ENCODE measurements at regions not wholly inside any gene's neighbourhood (a gene's known extent, or its start where the extent isn't known, plus 50 kb on each side); places are given as distances from the start of the nearest gene placed in this dataset.

- TF ChIP-seq SOX6 (IDR thresholded peaks at IDR 0.05): no peak
- no peak for TF ChIP-seq BCL6 (CRISPR knock-in tag; IDR thresholded peaks at IDR 0.05)
- TF ChIP-seq ZNF398 (CRISPR knock-in tag; IDR thresholded peaks at IDR 0.05): no peak
- TF ChIP-seq, protein P1, sequence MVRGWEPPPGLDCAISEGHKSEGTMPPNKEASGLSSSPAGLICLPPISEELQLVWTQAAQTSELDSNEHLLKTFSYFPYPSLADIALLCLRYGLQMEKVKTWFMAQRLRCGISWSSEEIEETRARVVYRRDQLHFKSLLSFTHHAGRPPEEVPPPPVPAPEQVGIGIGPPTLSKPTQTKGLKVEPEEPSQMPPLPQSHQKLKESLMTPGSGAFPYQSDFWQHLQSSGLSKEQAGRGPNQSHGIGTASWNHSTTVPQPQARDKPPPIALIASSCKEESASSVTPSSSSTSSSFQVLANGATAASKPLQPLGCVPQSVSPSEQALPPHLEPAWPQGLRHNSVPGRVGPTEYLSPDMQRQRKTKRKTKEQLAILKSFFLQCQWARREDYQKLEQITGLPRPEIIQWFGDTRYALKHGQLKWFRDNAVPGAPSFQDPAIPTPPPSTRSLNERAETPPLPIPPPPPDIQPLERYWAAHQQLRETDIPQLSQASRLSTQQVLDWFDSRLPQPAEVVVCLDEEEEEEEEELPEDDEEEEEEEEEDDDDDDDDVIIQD (CRISPR knock-in tag; IDR thresholded peaks at IDR 0.05): no peak
- no peak for TF ChIP-seq ZNF384 (IDR thresholded peaks at IDR 0.05; ENCODE audit: low read depth, low read length)
- TF ChIP-seq TCF3 (CRISPR knock-in tag; IDR thresholded peaks at IDR 0.05): no peak
- no peak for TF ChIP-seq NFE2 (IDR thresholded peaks at IDR 0.05; ENCODE audit: low read depth)
- TF ChIP-seq POU5F1 (IDR thresholded peaks at IDR 0.05; ENCODE audit: borderline replicate concordance, low read depth, low read length, partially characterized antibody): no peak
Observed at GRCh38 chr1:242826701-242827336, 302.3 kb upstream of the PLD5 start.

Data from K562 (cell line).